ENCODE measurements at regions not wholly inside any gene's neighbourhood (a gene's known extent, or its start where the extent isn't known, plus 50 kb on each side); places are given as distances from the start of the nearest gene placed in this dataset.

DNA sequence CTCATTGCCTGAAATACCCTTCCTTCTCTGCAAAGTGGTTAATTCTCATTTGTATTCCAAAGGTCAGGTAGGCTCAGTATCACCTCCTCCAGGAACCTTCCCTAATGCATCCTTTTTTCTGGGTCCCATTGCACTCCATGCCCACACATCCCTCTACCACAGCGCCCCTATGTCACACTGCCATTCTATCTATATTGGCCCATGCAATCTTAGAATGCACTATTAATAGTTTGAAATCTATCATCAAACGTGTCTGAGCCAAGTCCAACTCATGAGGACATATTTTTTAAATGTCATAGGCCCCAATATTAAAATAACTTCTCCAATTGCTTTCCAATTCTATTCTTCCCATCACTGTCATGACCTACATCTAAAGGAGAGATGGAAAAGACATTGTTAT, 495.1 kb downstream of the SOX6 start:
- DNase-seq: no peak

DNA sequence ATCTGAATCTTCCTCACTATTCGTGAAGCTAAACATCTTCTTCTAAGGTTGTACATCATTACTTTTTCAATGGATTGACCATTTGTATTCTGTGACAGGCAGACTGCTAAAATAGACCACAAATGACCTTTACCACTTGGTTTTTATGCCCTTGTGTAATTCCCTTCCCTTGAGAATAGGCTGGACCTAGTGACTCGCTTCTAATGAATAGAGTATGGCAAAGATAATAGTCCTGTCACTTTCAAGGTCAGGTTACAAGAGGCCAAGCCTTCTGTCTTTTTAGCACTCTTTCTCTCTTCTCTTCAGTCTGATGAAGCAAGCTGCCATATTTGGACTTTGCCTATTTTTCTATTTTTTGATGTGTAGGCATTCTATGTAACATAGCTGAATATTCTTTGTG, 492.9 kb downstream of the SOX6 start:
- no peak for DNase-seq

DNA sequence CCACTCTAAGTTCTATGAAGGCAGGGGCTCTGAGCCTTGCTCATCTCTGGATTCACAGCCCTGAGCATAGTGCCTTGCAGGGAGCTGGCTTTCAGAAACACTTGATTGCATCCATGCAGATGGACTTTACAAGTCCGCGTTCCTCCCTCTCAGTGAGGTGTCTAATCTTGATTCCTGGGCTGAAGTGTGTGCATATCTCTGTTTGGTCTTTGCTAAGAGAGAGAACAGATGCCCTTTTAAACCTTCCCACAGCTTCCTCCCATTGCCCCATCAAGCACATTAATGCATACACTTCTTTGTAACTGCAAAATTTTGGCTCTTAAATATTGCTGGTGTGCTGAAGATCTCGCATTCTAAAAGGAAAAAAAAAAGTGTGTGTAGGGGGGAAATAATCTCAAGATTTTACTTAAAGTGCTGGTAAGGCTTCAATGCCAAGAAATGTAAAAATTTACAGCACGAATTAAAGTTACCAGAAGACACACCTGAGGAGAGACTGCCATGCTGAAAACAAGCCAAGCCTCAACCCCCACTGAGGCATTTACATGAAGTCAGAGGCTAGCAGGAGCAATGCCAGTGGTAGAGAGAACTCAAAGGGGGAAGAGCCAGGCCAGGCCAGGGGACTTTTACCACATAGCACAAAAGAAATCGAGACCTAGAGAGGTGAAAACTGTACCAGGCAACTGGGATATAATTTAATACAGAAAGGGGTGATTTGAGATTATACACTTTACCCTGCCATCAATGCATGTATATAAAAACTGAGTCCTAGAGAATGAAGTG, 492.1 kb downstream of the SOX6 start:
- no peak for DNase-seq

DNA sequence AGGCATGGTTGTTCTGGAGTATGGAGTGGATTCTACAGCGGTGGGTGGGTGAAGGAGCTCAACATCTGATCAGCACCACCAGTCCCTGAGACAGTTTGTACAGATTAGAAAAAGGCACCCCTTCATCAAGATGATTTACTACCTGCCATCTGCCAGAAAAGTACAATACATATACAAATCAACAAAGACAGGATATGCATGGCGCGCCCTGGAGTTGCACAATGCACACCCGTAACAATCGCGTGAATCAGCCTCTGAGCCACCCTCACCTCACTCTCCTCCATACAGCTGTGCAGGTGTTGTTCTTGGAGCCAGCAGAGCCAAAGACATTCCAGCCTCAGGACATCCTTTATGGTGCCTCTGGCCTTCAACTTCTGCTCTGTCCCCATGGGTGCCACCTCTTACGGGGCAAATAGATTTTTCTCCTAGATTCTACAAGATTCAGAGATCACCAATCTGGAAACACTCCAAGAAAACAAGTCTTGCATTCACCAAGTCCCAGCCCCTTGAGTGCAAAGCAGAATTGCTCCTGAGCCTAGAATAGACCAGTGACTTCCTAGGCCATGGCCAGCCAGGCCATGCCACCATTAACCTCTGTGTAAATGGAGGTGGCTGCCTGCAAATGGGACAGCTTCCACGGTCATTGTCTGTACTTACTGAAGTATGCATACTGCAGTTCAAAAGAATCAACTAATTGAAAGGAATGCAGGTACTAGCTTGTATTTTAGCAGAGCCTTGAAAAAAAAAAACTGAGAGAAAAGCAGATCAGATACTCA, 490.9 kb downstream of the SOX6 start:
- no peak for DNase-seq

DNA sequence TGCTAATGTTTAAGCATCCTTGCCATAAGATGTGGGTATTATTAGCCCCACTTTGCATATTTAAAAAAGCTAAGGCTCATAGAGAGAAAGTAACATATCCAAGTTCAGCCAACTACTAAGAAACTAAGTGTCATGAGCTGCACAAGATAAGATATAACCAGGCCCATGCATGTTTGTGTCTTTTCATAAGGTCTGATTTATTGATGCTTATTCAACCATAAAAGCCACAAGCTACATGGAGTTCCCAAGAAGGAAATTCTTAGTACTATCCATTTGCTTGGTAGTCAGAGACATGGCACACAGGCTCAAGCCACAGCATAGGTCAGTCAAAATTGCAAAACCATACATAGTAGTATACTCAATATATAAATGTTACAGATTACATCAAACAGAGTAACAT, 488.5 kb downstream of the SOX6 start:
- DNase-seq: no peak

DNA sequence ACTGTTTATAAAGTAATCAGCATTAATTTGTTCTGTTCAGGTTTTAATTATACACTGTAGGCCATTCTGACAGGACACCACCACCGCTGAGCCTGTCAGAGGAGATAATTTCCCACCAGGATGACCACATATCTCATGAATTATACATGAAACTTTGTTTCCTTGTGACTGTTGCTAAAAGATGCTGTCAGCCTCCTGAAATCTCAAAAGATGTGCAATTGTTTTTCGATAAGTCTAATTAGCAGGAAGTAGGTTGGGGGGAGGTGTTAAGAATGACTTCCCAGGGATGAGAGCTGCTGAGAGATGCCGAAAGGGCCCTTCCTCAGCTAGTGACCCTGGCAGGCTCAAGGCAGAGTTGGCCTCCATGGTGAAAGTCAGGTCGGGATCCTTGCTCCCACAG, 485.4 kb downstream of the SOX6 start:
- no peak for DNase-seq

DNA sequence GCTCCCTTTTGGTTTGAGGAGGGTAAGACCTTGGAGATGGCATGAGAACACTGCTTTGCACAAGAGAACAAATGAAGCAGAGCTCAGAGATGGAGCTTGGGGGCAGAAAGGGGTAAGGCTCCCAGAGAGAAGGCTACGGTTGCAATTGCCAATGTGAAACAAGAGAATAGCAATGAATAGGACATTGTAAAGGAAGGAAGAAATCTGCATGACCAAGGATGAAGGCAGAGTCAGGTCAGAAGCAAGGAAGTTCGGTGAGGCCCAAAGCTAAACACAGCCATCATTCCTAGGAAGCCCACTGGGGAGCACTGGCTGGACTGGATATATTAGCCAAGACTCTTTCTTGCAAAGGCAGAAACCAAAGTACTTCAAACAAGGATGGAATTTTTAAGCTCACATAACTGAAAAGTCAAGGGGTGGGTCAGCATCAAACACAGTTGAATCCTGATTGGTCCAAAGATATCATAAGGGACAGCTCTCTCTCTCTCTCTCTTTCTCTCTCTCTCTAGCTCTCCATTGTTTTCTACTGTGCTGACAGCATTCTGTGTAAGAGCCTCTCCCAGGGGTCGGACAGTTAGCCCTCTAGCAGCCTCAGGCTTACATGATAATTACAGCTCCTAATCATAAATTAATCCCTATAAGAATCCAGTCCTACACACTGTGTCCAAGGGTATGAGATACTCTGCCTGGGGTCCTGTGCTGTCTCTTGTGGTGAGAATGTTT, 484.3 kb downstream of the SOX6 start:
- DNase-seq: no peak

DNA sequence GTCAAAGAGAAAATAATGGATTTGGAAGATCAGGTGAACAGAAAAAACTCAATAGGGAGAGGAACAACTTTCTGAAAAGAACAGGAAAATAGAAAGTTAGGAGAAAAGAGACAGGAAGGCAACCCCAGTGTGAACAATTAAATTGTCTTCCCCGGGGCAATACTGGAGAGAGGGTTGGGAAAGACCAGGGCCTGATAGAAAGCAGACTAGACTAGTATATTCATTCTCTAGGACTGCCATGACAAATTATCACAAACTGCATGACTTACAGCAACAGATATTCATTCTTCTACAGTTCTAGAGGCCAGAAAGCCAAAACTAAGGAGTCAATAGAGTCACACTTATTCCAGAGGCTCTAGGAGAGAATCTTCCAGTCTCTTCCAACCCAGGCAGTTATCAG, 482.8 kb downstream of the SOX6 start:
- DNase-seq: no peak

DNA sequence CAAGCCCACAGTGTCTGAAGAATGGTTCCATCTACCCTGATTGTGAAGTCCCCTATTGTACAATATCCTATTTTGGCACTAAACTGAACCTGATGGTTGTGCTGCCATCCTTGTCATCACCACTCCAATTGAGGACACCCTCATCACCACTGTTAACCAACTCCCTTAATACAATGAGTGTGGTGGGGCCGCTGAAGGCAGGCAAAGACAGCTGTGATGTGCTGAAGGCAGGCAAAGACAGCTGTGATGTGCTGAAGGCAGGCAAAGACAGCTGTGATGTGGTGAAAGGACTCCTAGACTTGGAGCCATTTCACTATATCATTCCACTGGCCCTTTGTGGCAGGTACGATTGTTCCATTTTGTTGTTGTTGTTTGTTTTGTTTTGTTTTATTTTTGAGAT, 481.6 kb downstream of the SOX6 start:
- no peak for DNase-seq

DNA sequence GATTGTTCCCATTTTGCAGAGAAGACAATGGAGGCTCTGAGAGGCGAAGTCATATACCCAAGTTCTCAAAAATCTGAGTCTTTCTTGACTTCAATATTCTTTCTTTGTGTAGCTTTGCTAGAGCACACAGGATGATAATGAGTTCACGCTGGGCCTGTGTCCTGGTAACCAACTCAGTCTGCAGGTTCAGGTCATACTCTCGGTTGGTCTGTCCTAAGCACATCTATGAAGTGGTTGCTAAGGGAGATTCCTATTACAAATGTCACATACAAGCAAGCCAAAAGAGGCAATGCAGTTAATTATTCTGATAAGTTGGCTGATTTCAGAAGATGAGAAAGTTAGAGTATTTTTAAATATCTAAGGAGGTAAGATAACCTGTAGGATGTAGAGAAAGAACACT, 481.0 kb downstream of the SOX6 start:
- DNase-seq: no peak

DNA sequence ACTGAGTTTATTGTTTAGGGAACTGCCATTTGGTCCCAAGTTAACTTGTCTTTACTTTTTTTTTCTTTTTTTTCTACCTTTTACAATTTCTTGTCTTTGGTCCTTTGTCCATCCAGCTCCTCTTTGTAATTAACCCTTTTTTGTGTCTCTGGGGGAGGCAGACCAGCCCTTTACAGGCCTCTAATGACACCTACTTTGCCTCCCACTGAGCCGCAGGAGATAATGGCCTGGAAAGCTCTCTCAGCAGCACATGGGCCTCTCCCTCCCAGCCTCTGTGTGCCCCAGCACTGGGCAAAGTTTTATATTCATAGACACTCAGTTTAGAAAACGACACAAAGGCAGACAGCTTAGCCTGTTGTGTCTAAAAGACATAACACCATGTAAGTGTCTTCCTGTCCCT, 480.4 kb downstream of the SOX6 start:
- DNase-seq: no peak

DNA sequence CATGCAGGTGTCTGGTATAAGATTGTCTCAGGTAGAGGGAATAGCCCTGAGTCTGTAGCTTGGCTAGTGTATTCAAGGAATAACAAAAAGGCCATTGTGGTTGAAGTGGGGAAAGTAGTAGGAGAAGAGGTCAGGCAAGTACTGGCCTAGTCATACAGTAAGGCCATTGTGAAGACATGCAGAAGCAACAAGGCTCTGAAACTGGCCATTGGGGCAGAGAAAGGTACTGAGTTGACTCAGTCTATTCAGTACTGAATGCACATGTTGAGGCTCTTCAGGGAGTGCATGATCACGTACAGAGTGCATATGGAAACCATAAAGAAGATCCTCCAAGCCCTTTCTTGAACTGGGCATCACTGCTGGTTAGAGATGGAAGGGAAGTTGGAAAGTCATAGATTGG, 477.6 kb downstream of the SOX6 start:
- no peak for DNase-seq

DNA sequence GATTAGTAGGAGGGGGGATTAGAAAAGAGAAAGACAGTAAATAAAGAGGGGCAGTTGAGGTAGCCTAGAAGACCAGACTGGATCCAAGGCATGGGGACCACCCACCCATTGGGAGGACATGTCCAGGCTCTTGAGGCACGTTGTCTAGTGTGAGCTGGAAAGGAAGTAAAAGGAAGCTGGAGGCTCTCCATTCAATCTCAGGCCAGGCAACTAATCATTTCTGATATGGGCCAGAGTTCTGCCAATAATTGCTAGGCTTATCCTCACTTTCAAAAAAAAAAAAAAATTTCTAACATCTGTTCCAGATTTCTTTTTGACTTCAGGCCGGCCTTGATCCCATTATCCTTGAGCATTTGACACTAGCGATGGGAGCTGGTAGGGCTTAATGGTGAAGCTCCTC, 476.1 kb downstream of the SOX6 start:
- no peak for DNase-seq

DNA sequence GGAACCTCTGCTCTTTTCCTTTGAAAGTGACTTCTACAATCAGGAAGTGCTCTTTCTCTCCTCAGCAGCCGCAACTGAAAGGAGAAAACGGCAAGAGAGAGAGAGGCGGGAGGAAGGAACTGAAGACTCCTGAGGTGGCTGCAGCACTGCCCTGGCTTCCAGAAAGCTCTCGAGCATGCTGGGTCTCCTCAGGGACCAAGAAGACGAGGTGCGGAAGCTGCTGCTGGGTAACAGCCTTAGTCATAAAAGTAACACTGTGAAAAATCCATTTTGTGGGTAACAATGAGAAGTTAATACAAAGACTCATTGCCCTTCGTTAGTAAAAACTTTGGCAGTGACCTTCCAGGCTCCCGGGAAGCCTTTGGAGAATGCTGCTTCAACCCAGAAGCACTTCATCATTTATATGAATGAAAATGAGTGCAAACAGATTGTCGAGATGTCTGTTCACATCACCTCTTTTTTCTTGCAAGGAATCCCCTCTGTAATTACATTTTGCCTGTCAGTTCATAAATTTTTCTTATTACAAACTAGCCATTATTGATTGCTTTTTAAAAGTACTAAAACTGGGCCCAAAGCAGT, 473.4 kb downstream of the SOX6 start:
- DNase-seq: no peak

DNA sequence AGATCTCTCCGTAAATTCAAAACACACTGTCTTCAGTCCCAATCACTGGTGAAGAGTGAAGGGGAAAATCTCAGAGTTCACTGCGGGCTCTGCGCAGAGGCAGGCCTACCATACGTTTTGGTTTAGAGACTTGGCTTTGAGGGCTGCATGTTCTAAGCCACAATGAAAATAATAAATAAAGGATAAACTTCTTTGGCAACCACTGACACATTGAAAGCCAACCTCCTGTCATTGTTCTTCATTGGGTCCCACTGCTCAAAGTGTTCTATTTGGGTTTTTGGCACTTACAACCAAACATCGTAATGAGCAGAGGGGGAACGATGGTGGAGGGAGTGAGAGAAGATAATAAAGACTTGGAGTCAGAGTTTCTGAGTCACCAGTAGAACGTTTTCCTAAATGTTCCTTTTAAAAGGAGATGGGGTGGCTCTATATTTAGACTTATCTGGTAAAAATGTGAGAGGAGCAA, 472.9 kb downstream of the SOX6 start:
- DNase-seq: no peak

DNA sequence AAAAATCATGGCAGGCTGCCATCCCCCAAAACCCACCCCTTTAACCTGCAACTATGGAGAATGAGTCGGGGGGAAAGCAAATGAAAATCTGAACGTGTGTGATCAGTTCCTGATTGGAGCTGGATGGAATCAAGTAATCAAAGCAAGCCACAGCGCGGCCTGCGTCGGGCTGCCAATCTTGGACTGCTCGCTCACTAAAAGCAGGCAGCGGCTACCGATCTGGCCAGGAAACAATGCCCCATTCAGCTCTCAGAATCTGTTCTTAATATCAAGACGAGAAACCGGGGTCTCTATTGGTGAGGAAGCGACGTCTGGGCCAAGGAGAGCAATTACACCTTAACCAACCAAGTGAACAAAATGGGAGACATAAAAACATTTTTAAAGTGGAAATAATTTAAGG, 472.2 kb downstream of the SOX6 start:
- no peak for DNase-seq

DNA sequence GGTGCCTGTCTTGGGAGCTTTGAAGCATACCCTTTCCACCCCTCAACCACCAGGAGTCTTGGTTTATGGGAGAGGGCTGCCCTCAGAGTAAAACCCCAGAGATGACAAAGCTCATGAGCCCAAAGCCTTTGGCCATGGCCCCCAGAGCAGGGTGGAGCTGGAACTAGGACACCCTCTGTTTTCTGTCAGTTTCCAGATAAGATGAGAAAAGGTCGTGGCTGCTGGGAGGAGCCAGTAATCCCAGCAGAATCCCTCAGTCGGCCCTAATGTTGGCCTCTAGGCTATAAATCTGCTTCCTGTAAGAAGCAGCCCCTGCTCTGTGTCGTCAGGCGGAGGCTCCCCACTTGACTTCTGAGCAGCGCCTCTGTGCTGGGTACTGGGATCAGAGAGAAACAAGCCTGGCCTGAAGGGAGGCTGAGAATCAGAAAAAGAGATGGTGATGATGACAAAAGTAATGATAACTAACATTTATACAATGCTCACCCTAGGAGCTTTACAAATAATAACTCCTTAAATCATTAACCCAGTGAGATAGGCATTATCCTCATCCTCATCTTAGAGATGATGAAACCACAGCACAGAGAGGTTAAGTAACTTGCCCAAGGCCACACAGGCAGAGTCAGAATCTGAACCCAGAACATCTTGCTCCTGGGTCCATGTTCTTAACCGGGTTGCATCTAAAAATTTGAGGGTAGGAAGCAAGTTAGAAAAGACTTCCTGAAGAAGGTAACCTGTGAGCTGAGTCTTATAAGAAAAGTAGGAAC, 471.4 kb downstream of the SOX6 start:
- DNase-seq: no peak

DNA sequence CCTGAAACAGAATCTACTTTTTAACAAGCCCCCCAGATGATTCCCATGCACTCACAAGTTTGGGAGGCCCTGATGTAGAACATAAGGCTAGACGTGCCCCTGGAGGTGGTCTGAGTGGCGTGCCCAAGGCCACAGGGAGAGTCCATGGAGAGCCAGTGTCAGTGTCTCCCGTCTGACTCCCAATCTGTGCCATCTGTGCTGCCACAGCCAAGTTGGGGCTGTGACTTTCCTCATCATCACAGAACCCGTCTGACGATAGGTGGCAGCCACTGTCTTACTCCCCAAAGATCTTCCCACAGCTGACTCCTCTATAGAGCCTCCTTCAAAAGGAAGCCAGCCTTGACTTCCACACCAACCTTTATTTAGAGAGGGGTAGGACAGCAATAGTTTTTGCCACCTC, 470.5 kb downstream of the SOX6 start:
- no peak for DNase-seq

DNA sequence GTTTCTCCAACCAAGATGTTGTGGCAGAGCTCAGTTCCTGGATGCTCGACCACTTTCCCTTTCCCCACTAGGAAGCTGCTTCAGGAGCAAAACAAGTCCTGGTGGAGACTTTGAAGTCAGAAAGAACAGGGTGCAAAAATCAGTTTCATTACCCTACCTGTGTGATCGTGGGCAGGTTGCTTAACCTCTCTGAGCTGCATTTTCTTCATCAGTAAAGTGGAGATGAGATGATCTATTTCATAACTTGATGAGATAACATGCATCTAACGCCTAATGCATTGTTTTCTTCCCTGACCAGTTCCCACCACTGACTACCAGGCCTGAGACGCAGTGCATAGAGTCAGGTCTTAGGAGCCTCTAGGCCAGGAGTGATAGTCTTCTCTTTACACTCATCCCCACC, 470.0 kb downstream of the SOX6 start:
- DNase-seq: no peak

DNA sequence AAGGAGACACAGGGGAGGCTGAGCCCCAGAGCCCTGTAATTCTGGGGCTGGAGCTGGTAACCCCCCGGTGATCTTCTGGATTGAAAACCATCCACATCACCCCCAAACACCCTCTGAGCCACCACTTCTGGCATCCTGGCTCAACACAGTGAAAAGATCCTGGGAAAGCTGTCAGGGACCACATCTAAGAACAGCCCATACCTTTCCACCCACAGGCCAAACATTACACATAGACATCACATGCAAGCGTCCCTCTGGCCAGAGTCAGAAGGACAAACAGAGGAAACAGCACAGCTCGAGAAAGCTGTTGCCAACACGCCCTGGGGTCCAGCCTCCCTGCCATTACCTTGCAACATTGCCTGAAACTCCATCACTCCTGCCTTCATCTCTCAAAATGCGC, 469.5 kb downstream of the SOX6 start:
- DNase-seq: no peak

DNA sequence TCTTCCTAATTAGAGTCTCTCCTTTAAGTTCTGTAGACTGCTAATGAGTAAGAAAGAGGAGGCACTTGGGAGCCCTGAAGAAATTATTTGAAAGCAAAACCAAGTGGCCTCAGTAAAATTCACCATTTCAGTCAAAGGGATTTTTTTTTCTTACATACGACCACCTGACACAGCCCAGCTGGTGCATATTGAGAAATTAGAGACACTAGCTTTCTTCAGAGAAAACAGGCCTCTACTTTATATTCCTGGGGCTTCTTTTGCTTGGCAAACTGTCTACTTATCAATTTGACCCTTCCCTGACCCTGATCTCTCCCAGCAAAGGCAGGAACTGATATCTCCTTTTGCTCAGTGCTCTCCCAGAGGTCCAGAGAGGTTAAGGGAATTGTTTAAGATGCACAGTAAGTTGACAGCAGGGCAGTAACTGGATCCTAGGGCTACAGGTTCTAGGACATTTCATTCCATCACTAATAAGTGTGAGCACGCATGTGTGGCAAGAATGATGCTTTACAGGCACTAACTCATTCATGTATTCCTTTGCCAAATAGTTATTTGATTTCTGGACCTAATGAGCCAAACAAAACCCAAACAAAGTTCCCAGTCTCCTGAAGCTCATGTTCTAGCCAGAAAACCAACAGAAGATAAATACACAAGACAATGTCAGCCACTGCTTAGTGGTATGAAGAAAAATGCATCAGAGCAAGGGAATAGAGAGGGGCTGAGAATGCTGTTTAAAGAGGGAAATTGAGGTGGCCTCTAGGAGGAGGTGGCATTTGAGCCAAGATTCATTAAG, 467.6 kb downstream of the SOX6 start:
- DNase-seq: no peak
